GM19351 (cell line): ENCODE measurements at regions not wholly inside any gene's neighbourhood (a gene's known extent, or its start where the extent isn't known, plus 50 kb on each side); places are given as distances from the start of the nearest gene placed in this dataset.

Source experiments
- ATAC-seq: cut with Tn5 transposase; IDR thresholded peaks from one replicate; pipeline ENCODE4 v1.9.1; 2021; ENCODE audit warnings: mild to moderate bottlenecking, moderate library complexity; ENCODE audit not compliant: unreplicated experiment

GRCh38 chr2:144894612-144895599 lies 375.0 kb upstream of the ZEB2 start:
- no peak for ATAC-seq

GRCh38 chr2:144893464-144893863 lies 373.5 kb upstream of the ZEB2 start:
- no peak for ATAC-seq

GRCh38 chr2:144890828-144891227 lies 370.9 kb upstream of the ZEB2 start:
- peak; percentile 75 for ATAC-seq

GRCh38 chr2:144889348-144889747 lies 369.4 kb upstream of the ZEB2 start:
- no peak for ATAC-seq

GRCh38 chr2:144886862-144887261 lies 366.9 kb upstream of the ZEB2 start:
- no peak for ATAC-seq

- no peak for ATAC-seq
These were observed 358.0 kb upstream of the ZEB2 start for GRCh38 chr2:144877893-144878292.

- ATAC-seq = no peak
These were observed 356.1 kb upstream of the ZEB2 start for GRCh38 chr2:144876013-144876412.

- no peak for ATAC-seq
These were observed 355.5 kb upstream of the ZEB2 start for GRCh38 chr2:144875290-144875969.

- no peak for ATAC-seq
These were observed 345.8 kb upstream of the ZEB2 start for GRCh38 chr2:144865670-144866069.

GRCh38 chr2:144859716-144860115 lies 339.8 kb upstream of the ZEB2 start:
- no peak for ATAC-seq

GRCh38 chr2:144858211-144858610 lies 338.3 kb upstream of the ZEB2 start:
- ATAC-seq = no peak

GRCh38 chr2:144854596-144854995 lies 334.7 kb upstream of the ZEB2 start:
- no peak for ATAC-seq

GRCh38 chr2:144849612-144850011 lies 329.7 kb upstream of the ZEB2 start:
- no peak for ATAC-seq

- ATAC-seq = no peak
These were observed 328.5 kb upstream of the ZEB2 start for GRCh38 chr2:144848423-144848822.

- no peak for ATAC-seq
These were observed 327.6 kb upstream of the ZEB2 start for GRCh38 chr2:144847347-144848080.

- no peak for ATAC-seq
These were observed 316.9 kb upstream of the ZEB2 start for GRCh38 chr2:144836635-144837350.

GRCh38 chr2:144835634-144836350 lies 315.9 kb upstream of the ZEB2 start:
- ATAC-seq = no peak

GRCh38 chr2:144834998-144835633 lies 315.2 kb upstream of the ZEB2 start:
- no peak for ATAC-seq

GRCh38 chr2:144834363-144834762 lies 314.4 kb upstream of the ZEB2 start:
- ATAC-seq = no peak
